NCI-H2029 (cell line): ENCODE measurements at regions not wholly inside any gene's neighbourhood (a gene's known extent, or its start where the extent isn't known, plus 50 kb on each side); places are given as distances from the start of the nearest gene placed in this dataset.
"Not testable (repeated sequence)": the region's sequence is repeated elsewhere in the genome, so short reads cannot be mapped to it uniquely, and the experiment has no call there.

Source experiments
- DNase-seq: peaks from one replicate; lab custom pipeline; 2025; lab: John Stamatoyannopoulos, UW

DNA sequence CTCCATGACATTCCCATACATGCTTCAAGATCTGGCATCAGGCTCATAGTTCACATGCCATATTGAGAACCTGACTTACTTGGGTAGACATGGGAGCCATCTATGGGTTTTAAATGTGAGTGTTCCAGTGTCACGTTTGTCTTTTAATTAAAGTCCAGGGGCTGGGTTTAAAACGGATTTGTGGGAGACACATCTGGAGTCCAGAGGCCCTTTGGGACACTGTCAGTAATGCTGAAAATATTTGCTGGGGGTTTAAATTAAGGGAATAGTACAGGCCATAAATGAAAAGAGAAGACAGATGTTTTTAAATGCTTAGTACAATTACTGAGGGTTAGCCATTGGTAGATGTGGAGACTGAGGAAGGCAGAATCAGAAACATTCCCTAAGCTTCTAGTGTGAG lies 478.0 kb downstream of the PID1 start:
- no peak for DNase-seq

DNA sequence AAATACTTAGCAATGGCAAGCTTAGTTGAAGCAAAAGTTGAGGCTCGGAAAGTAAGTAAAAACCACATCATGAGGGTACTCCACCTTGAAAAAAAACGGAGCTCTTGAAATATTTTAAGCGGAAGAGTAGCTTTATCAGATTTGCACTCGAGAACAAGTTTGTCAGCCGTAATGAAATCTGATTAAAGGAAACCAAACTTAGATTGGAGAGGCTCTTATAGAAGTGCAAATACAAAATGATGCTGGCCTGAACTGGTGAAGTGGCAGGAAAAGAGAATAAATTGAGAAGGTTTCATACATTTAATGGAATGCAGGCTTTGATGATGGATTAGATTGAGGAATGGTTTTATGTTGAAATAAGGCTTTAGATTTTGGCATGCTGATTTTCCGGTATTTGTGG lies 484.2 kb downstream of the PID1 start:
- no peak for DNase-seq

DNA sequence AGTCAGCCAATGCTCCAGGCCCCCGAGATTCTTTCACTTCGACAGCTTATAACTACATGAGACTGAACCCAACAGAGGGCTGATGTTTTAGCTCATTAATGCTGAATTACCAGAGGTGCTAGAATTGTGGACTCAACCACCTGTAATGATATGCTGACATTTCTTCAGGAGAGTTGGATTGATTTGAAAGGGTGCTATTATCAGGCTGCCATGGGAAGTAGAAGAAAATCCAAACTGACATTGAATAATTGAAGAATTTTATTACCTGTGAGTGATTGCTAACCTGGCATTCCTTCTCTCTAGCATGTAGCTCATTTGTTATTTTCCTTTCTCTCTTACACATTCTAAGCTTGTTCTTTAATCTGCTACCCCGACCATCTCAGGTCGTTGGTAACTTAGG lies 488.8 kb downstream of the PID1 start:
- DNase-seq: no peak

DNA sequence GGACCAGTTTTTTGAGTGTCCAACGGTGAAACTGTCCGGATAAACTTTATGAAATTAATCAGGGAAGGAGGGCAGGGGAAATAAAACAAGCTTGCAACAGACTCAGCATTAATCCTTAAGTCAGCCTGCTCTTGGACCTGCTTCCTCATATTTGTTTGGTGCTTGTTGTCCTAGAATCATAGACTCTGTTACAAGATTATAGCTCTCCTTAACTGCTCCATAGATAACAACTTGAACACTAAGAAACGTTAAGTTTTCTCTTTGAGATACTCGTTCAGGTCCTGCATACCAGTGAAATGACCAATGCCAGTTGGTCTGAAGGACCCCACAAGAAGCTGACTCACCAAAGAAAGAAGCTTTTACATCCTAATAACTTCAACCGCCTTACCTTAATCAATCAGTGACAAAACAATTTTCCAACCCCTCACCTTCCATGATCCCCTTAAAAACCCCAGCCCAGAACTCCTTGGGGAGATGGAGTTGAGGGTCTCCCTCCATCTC lies 493.2 kb downstream of the PID1 start:
- no peak for DNase-seq

DNA sequence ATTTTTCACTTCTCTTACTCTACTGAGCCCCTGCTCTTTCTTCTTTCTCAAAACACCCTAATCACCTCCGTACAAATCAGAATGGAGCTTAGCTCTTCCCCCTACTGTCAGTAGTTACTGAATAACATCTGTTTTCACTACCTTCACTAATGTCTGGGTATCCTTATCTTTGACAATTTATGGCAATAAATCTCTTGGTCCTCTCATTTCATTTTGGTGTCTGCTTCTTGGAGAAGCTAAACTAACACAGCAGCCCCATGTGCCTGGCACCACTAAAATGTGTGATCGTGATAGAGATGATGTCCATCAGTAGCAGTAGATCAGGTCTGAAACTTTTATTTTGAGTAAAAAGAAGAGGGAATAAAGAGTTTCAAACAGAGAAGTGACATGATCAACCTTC lies 496.5 kb downstream of the PID1 start:
- no peak for DNase-seq

DNA sequence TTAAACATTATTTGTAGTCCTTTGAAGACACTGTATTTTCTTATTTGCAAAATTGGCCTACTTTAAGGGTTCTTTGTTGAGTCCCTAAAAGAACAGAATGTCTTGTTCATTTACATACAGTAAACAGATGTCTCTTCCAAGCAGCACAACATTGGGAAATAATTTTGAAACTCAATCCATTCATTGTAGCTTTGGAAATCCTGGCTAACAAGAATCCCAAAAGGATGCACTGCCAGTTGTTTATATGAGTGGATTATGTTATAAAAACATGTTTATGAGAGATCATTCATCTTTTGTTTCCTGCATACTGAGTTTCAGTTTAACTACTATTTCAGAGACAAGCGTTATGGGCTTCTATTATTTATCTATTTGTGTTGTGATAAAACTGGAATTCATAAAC lies 499.3 kb downstream of the PID1 start:
- no peak for DNase-seq

- no peak for DNase-seq
Observed at GRCh38 chr2:228771315-228771714, 499.8 kb downstream of the PID1 start.

- DNase-seq: no peak
Observed at GRCh38 chr2:228768818-228769217, 502.3 kb downstream of the PID1 start.

GRCh38 chr2:228768141-228768540 lies 502.9 kb downstream of the PID1 start:
- not testable (repeated sequence) for DNase-seq

DNA sequence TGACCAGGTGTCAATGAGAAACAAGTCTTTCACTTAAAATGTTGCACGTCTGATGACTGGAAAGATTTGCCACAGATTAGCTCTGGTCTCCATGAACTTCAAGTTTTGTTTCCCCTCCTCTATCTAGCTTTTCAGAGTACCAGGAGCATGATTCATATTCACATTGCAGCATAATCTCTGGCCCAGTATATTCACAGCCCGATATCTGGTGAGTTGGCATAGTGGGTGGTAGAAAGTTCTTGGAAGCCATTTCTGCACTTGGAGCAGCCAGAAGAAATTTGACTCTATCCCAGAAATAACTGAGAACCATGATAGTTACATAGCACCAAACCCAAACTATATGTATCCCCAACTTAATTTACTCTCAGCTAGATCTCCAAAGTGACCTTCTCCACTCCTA lies 503.9 kb downstream of the PID1 start:
- DNase-seq: no peak

DNA sequence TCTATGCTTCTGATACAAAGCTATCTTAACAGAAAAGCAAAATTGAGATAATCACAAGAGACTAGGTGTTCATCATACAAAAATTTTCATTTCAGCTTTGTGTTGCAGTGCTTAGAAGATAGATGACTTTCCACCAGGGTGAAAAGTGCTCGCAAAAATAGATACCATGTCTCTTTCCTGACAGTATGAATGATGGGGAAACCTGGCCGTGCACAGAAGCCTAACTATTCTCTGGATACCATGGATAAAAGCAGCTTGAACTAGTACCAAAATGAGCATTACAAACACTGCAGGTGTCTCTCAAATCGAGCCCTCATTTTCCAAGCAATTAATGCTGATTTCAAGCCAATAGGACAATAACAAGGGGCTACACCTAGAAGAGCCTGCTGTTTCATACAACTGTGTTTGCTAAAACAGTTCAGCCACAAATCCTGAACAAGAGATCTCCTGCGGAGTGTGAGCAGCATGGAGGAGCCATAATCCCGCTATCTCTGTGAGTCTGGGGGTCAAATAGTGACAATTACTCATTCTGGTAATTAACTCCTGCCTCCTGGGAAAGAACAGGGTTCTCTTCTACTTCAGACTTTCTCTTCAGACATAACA lies 507.6 kb downstream of the PID1 start:
- no peak for DNase-seq

DNA sequence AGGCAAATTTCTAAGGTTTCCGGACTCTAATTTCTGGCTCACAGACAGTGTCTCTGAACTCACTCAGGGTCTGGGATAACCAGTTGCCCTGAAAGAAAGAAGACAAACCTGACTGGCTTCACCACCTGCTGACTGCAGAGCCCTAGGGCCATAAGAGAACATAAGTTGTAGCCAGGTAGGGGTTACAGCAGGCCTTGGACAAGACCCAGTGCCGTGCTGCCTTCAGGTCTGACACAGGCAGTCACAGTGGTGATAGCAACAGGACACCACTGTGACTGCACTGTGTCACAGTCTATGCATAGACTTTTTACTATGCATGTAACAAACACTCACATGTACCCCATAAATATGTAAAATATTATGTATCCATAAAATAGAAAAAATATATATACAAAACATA lies 508.5 kb downstream of the PID1 start:
- DNase-seq: no peak

- DNase-seq: not testable (repeated sequence)
Observed at GRCh38 chr2:228755661-228756060, 515.4 kb downstream of the PID1 start.

GRCh38 chr2:228747483-228747882 lies 523.6 kb downstream of the PID1 start:
- DNase-seq: no peak

- DNase-seq: no peak
Observed at GRCh38 chr2:228738671-228739380, 532.3 kb downstream of the PID1 start.

DNA sequence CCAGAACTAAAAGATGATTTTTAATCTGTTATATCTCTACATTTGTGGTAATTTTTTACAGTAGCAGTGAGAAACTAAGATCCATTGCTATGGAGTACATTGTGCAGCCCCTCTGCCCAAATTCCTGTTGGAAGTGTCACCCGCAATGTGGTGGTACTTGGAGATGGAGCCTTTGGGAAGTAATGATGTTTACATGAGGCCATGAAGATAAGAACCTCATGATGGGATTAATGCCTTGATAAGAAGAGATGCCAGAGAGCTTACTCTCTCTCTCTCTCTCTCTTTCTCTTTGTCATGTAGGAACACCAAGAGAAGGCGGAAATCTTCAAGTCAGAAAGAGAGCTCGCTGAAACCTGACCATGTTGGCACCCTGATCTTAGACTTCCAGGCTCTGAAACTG lies 535.4 kb downstream of the PID1 start:
- DNase-seq: no peak

DNA sequence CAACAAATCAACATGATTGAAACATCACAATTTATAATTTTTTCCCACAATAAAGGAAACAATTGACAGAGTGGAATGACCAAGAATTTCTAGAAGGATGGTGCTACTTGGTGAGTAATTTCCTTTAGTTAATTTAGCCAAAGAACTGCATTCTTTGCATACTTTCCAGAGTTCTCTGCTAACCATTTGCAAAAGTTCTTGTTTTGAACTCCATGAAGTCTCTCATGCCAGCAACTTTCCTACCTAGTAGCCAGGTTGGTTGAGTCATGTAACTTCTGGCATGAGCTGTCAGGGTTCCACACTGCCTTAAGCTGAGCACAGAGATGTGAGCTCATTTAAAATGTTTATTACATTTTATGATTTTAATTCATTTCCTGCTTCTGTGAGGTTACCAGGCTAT lies 539.6 kb downstream of the PID1 start:
- DNase-seq: no peak

- DNase-seq: no peak
Observed at GRCh38 chr2:228728961-228729360, 542.1 kb downstream of the PID1 start.

- DNase-seq: no peak
Observed at GRCh38 chr2:228725031-228725430, 543.5 kb upstream of the SPHKAP start.

DNA sequence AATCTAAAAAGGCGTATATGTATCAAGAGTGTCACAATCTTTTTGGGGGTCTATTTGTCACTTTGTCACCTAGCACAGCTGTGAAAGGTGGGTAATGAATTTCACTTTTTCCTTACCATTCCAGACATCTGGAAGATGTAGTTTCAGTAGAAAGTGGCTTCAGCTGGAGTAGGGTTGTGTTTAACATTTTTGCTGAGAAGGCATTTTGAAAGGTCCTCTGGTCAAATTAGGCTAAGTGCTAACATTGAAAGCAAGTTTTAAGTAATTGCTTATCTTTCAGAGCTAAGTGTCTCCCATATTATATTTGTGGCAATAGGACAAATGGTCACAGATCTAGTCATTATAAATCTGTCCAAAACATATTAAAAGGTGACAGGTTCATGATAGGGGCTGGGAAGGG lies 542.1 kb upstream of the SPHKAP start:
- DNase-seq: no peak

DNA sequence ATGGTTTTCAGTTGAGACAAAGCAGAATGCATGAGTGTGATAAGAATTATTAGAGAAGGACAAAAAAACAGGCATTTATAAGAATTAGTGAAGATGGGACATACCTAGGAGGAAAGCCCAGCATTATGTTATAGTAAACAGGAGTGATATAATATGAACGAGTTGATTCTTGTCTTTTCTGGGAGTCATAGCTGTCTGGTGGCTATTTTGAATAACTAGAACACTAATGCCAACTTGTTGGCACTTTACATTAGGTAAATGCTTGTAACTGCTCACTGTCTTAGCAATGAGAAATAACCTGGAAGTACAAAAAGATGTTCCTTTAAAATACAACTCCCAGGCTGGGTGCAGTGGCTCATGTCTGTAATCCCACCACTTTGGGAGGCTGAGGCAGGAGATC lies 540.8 kb upstream of the SPHKAP start:
- DNase-seq: no peak

DNA sequence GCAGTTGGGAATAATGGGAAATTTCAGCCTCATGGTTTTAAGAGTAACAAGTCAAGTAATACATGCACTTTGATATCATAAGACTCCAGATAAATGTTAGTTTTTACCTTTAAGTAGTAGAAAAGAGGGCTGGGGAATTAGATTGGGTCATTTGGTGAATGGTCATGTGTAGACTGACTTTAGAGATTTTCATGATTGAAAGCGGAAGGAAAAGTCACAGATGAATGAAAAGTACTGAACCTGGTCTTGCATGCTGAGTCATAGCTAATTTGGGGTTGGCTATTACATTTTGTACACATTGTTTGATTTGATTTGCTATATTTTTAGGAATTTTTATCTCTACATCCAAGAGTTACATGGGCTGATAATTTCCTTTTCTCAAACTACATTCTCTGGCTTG lies 539.4 kb upstream of the SPHKAP start:
- DNase-seq: no peak

- DNase-seq: no peak
Observed at GRCh38 chr2:228709788-228710371, 528.4 kb upstream of the SPHKAP start.

DNA sequence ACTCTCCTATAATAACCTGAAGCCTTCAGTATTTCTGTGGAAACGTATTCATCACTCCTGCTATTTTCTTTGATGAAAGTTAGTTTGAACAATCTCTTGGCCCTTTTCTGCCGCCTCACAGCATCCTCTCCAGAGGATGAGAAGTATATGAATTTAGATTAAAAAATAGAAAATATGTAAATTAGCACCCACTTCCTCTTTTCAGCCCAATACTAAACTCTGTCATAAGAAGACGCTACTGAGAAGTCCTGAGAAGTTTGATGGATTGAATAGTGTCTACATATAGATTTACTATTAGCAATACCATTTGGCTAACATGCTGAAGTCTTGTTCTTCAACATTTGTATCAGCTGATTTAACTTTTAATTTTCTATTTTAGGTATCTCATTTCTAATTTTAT lies 526.4 kb upstream of the SPHKAP start:
- no peak for DNase-seq
